SK-N-SH treated with all-trans-retinoic acid at 6 μM for 48 hours (cell line): ENCODE measurements at regions not wholly inside any gene's neighbourhood (a gene's known extent, or its start where the extent isn't known, plus 50 kb on each side); places are given as distances from the start of the nearest gene placed in this dataset.

ENCODE experiments used
- CREB5 ChIP-seq: fragments of 250-450 bp; sonication (Bioruptor Pico); IDR thresholded peaks from 2 replicates; pipeline ENCODE4 v1.5.1; 2020; ENCODE audit warnings: low read depth, mild to moderate bottlenecking, moderate library complexity
- CSDC2 ChIP-seq: fragments of 250-450 bp; sonication (Bioruptor Pico); IDR thresholded peaks from 2 replicates; pipeline ENCODE4 v1.5.0; 2020; ENCODE audit warnings: mild to moderate bottlenecking, moderate library complexity
- ESRRG ChIP-seq: fragments of 250-450 bp; sonication (Bioruptor Pico); IDR thresholded peaks from 2 replicates; pipeline ENCODE4 v1.6.1; 2021; ENCODE audit warnings: mild to moderate bottlenecking
- GLIS3 ChIP-seq: fragments of 250-450 bp; sonication (Bioruptor Pico); IDR thresholded peaks from 2 replicates; pipeline ENCODE4 v1.5.0; 2020; ENCODE audit warnings: mild to moderate bottlenecking, moderate library complexity
- ISL1 ChIP-seq: fragments of 250-450 bp; sonication (Bioruptor Pico); IDR thresholded peaks from 2 replicates; pipeline ENCODE4 v2.1.2; 2022; ENCODE audit warnings: mild to moderate bottlenecking, moderate library complexity
- OSR1 ChIP-seq: fragments of 250-450 bp; sonication (Bioruptor Pico); IDR thresholded peaks from 2 replicates; pipeline ENCODE4 v1.8.0; 2022; ENCODE audit warnings: moderate library complexity, mild to moderate bottlenecking, inconsistent platforms
- PATZ1 ChIP-seq: fragments of 250-450 bp; sonication (Bioruptor Pico); IDR thresholded peaks from 2 replicates; pipeline ENCODE4 v1.8.0; 2020; ENCODE audit warnings: mild to moderate bottlenecking, moderate library complexity, borderline replicate concordance
- RARB ChIP-seq: fragments of 250-450 bp; sonication (Bioruptor Pico); IDR thresholded peaks from 2 replicates; pipeline ENCODE4 v1.8.0; 2021; ENCODE audit warnings: mild to moderate bottlenecking, moderate library complexity
- ZC3H10 ChIP-seq: fragments of 250-450 bp; sonication (Bioruptor Pico); IDR thresholded peaks from 2 replicates; pipeline ENCODE4 v1.5.1; 2021; ENCODE audit warnings: mild to moderate bottlenecking, moderate library complexity
- ZFP3 ChIP-seq: fragments of 250-450 bp; sonication (Bioruptor Pico); IDR thresholded peaks from 2 replicates; pipeline ENCODE4 v1.5.0; 2020; ENCODE audit warnings: mild to moderate bottlenecking, moderate library complexity
- ZFP30 ChIP-seq: fragments of 450-650 bp; formaldehyde crosslinking; IDR thresholded peaks from 2 replicates; pipeline ENCODE4 v1.5.0; 2022; ENCODE audit warnings: mild to moderate bottlenecking, moderate library complexity
- ZNF565 ChIP-seq: fragments of 450-650 bp; formaldehyde crosslinking; conservative IDR thresholded peaks from 2 replicates; pipeline ENCODE4 v1.5.0; 2020; ENCODE audit warnings: low read depth, mild to moderate bottlenecking, moderate library complexity
- ZNF70 ChIP-seq: fragments of 450-650 bp; formaldehyde crosslinking; IDR thresholded peaks from 2 replicates; pipeline ENCODE4 v1.5.0; 2020; ENCODE audit warnings: mild to moderate bottlenecking, moderate library complexity

- TF ChIP-seq ISL1 (CRISPR knock-in tag): no peak
- TF ChIP-seq CREB5 (CRISPR knock-in tag): no peak
- no peak for TF ChIP-seq PATZ1 (CRISPR knock-in tag)
- no peak for TF ChIP-seq ZFP30
- TF ChIP-seq RARB: no peak
- TF ChIP-seq OSR1: no peak
- TF ChIP-seq ZC3H10 (CRISPR knock-in tag): no peak
- TF ChIP-seq CSDC2 (CRISPR knock-in tag): no peak
- TF ChIP-seq GLIS3 (CRISPR knock-in tag): no peak
- TF ChIP-seq ZNF70: no peak
- TF ChIP-seq ESRRG: no peak
- no peak for TF ChIP-seq ZFP3
- no peak for TF ChIP-seq ZNF565 (CRISPR knock-in tag)
Measured at GRCh38 chr5:60076746-60077145, 183.2 kb upstream of the PDE4D start.
